HCT116 (cell line): ENCODE measurements at regions not wholly inside any gene's neighbourhood (a gene's known extent, or its start where the extent isn't known, plus 50 kb on each side); places are given as distances from the start of the nearest gene placed in this dataset.

ENCODE experiments used
- ATAC-seq: fragments of 200-7000 bp; cut with Tn5 transposase; 2 replicates; pipeline ENCODE4 v1.9.1; 2020; ENCODE audit warnings: mild to moderate bottlenecking, moderate library complexity
- BruUV-seq: library from RNA; stranded (reverse); fragments of 400-500 nt; replicated peaks from 2 replicates; lab custom pipeline; 2021; lab: Mats Ljungman, UMichigan
- CTCF ChIA-PET: fragments of 300-600 bp; sonication (Branson Sonifier 250); formaldehyde crosslinking; loops from one replicate; lab custom pipeline; 2021; ENCODE audit warnings: antibody characterized with exemption; lab: Charles Lee
- POLR2A ChIA-PET: fragments of 300-600, 350-600 bp; sonication (Branson Sonifier 250); formaldehyde crosslinking; loops from one replicate; lab custom pipeline; 2021; ENCODE audit warnings: antibody characterized with exemption; lab: Charles Lee
- RAD21 ChIA-PET, 2 experiments: fragments of 300-600 bp; sonication (Branson Sonifier 250); formaldehyde crosslinking; loops; one replicate each; lab custom pipeline; 2023; ENCODE audit warnings: low total read pairs in 2 of 2; ENCODE audit not compliant: uncharacterized antibody in 2 of 2, unreplicated experiment in 2 of 2, low non-redundant PET in 1 of 2; lab: Charles Lee
- DNase-seq: peaks from one replicate; pipeline ENCODE4 v3.0.0-alpha.2; 2010; ENCODE audit warnings: low read depth, low spot score
- H2AFZ ChIP-seq: fragments of 200-600 bp; shearing (Covaris generic), sonication (generic); 2 replicates; pipeline ENCODE4 v1.6.1; 2017; ENCODE audit warnings: low read depth, mixed run types, mixed read lengths, antibody characterized with exemption, low read length; ENCODE audit not compliant: poor library complexity, severe bottlenecking
- H3K27ac ChIP-seq: 2 replicates; pipeline ENCODE4 v1.5.1; 2012; ENCODE audit warnings: low read depth, low read length
- H3K27me3 ChIP-seq: fragments of 200-600 bp; sonication (generic); 2 replicates; pipeline ENCODE4 v1.6.1; 2016; ENCODE audit warnings: mixed run types, low read length, mixed read lengths; ENCODE audit not compliant: insufficient read depth
- H3K36me3 ChIP-seq, 2 experiments: fragments of 200-500 bp in 1 of 2; fragments of 200-600 bp in 1 of 2; sonication (Bioruptor generic) in 1 of 2; sonication (generic) in 1 of 2; 2 replicates each; pipeline versions ENCODE4 v1.5.1 to v1.6.1; 2014 to 2016; ENCODE audit warnings: low read length in 2 of 2, inconsistent platforms in 1 of 2, mixed read lengths in 1 of 2, mixed run types in 1 of 2; ENCODE audit not compliant: insufficient read depth in 2 of 2, control insufficient read depth in 1 of 2
- H3K4me1 ChIP-seq, 2 experiments: fragments of 200-600 bp in 1 of 2; sonication (generic) in 1 of 2; 2 replicates each; pipeline versions ENCODE4 v1.5.1 to v1.6.1; 2012 to 2017; ENCODE audit warnings: low read length in 2 of 2, inconsistent platforms in 1 of 2, mild to moderate bottlenecking in 1 of 2, mixed read lengths in 1 of 2, mixed run types in 1 of 2, moderate library complexity in 1 of 2; ENCODE audit not compliant: insufficient read depth in 2 of 2, control insufficient read depth in 1 of 2
- H3K4me2 ChIP-seq: fragments of 200-600 bp; sonication (generic); 2 replicates; pipeline ENCODE4 v1.6.1; 2017; ENCODE audit warnings: mixed run types, low read length, mixed read lengths
- H3K4me3 ChIP-seq, 2 experiments: fragments of 200-600 bp in 1 of 2; sonication (generic) in 1 of 2; replicated peaks in 1 of 2; 2 replicates each; pipeline ENCODE4 v1.5.1; 2011 to 2016; ENCODE audit warnings: low read length in 2 of 2, control low read depth in 1 of 2, low read depth in 1 of 2, mild to moderate bottlenecking in 1 of 2, mixed read lengths in 1 of 2, mixed run types in 1 of 2
- H3K79me2 ChIP-seq: fragments of 200-600 bp; sonication (generic); 2 replicates; pipeline ENCODE4 v1.6.1; 2017; ENCODE audit warnings: mild to moderate bottlenecking, mixed run types, low read length, moderate library complexity, mixed read lengths; ENCODE audit not compliant: insufficient read depth
- H3K9ac ChIP-seq: fragments of 200-600 bp; sonication (generic); 2 replicates; pipeline ENCODE4 v1.6.1; 2016; ENCODE audit warnings: low read length, mixed read lengths
- H3K9me2 ChIP-seq: fragments of 200-600 bp; sonication (generic), shearing (Covaris generic); 2 replicates; pipeline ENCODE4 v1.6.1; 2017; ENCODE audit warnings: mixed run types, mild to moderate bottlenecking, moderate library complexity; ENCODE audit not compliant: insufficient read depth
- H3K9me3 ChIP-seq, 2 experiments: fragments of 200-500 bp in 1 of 2; fragments of 200-600 bp in 1 of 2; sonication (Bioruptor generic) in 1 of 2; sonication (generic) in 1 of 2; 2 replicates each; pipeline ENCODE4 v1.6.1; 2014 to 2017; ENCODE audit warnings: low read length in 2 of 2, mixed read lengths in 2 of 2, inconsistent platforms in 1 of 2, low read depth in 1 of 2, mild to moderate bottlenecking in 1 of 2, mixed run types in 1 of 2, moderate library complexity in 1 of 2; ENCODE audit not compliant: control insufficient read depth in 1 of 2, insufficient read depth in 1 of 2
- H4K20me1 ChIP-seq: fragments of 200-600 bp; sonication (generic), shearing (Covaris generic); 2 replicates; pipeline ENCODE4 v1.6.1; 2017; ENCODE audit warnings: mixed run types, mild to moderate bottlenecking, moderate library complexity; ENCODE audit not compliant: insufficient read depth
- CBX3 ChIP-seq: IDR thresholded peaks from 2 replicates; pipeline ENCODE4 v1.6.1; 2012; ENCODE audit warnings: low read depth
- CEBPB ChIP-seq: IDR thresholded peaks from 2 replicates; pipeline ENCODE4 v1.6.1; 2012; ENCODE audit warnings: low read depth
- EGR1 ChIP-seq: IDR thresholded peaks from 2 replicates; pipeline ENCODE4 v1.6.1; 2012; ENCODE audit warnings: low read depth
- ELF1 ChIP-seq: IDR thresholded peaks from 2 replicates; pipeline ENCODE4 v1.6.1; 2012; ENCODE audit warnings: low read depth, borderline replicate concordance
- EZH2 ChIP-seq: fragments of 200-600 bp; sonication (generic); IDR thresholded peaks from 2 replicates; pipeline ENCODE4 v1.6.1; 2017; ENCODE audit warnings: antibody characterized with exemption, mixed run types
- EZH2phosphoT487 ChIP-seq: fragments of 200-600 bp; IDR thresholded peaks from 2 replicates; pipeline ENCODE4 v1.6.1; 2018; ENCODE audit warnings: antibody characterized with exemption, borderline replicate concordance
- JUND ChIP-seq: IDR thresholded peaks from 2 replicates; pipeline ENCODE4 v1.6.1; 2012
- POLR2A ChIP-seq: IDR thresholded peaks from 2 replicates; pipeline ENCODE4 v1.7.0; 2011; ENCODE audit warnings: borderline replicate concordance; ENCODE audit not compliant: insufficient read depth, insufficient read length; ENCODE audit errors: extremely low read depth
- RAD21 ChIP-seq: IDR thresholded peaks from 2 replicates; pipeline ENCODE4 v1.6.1; 2012; ENCODE audit warnings: low read depth, mild to moderate bottlenecking
- SIN3A ChIP-seq: IDR thresholded peaks from 2 replicates; pipeline ENCODE4 v1.6.1; 2012; ENCODE audit warnings: low read depth
- SRF ChIP-seq: IDR thresholded peaks from 2 replicates; pipeline ENCODE4 v1.6.1; 2012; ENCODE audit warnings: low read depth
- TCF7L2 ChIP-seq: IDR thresholded peaks from 2 replicates; pipeline ENCODE4 v1.7.0; 2011; ENCODE audit warnings: borderline replicate concordance, inconsistent platforms; ENCODE audit not compliant: insufficient read depth, insufficient read length; ENCODE audit errors: extremely low read depth
- YY1 ChIP-seq: IDR thresholded peaks from 2 replicates; pipeline ENCODE4 v1.6.1; 2011; ENCODE audit warnings: low read length, low read depth, moderate library complexity, mild to moderate bottlenecking; ENCODE audit not compliant: insufficient replicate concordance; ENCODE audit errors: extremely low read depth
- ZFX ChIP-seq: fragments of 450-650 bp; IDR thresholded peaks from 2 replicates; pipeline ENCODE4 v1.6.1; 2017
- ZNF274 ChIP-seq: fragments of 200-500 bp; sonication (Bioruptor generic); IDR thresholded peaks from 2 replicates; pipeline ENCODE4 v1.6.1; 2014; ENCODE audit warnings: mild to moderate bottlenecking, low read depth, low read length, inconsistent platforms
- intact Hi-C: fragments of 100-400 bp; cut with micrococcal nuclease; formaldehyde crosslinking; loops from 2 replicates; pipeline ENCODE4 v1.10.0; 2022
- TF ChIP-seq, protein P1 (sequence below): IDR thresholded peaks from 2 replicates; pipeline ENCODE4 v1.6.1; 2011; ENCODE audit warnings: mild to moderate bottlenecking, low read length, moderate library complexity; ENCODE audit not compliant: insufficient replicate concordance; ENCODE audit errors: extremely low read depth
- TF ChIP-seq, protein P2 (sequence below), 3 experiments: fragments of 200-600 bp in 1 of 3; sonication (generic) in 1 of 3; IDR thresholded peaks in 2 of 3; conservative IDR thresholded peaks in 1 of 3; 2 replicates each; pipeline ENCODE4 v1.5.1; 2012 to 2017; ENCODE audit warnings: low read depth in 2 of 3, low read length in 2 of 3, antibody characterized with exemption in 1 of 3, borderline replicate concordance in 1 of 3, control low read depth in 1 of 3, mild to moderate bottlenecking in 1 of 3, mixed read lengths in 1 of 3, mixed run types in 1 of 3, moderate library complexity in 1 of 3; ENCODE audit not compliant: insufficient read depth in 1 of 3
- TF ChIP-seq, protein P3 (sequence below): IDR thresholded peaks from 2 replicates; pipeline ENCODE4 v1.6.1; 2012
- TF ChIP-seq, protein P4 (sequence below): IDR thresholded peaks from 2 replicates; pipeline ENCODE4 v1.6.1; 2012
- TF ChIP-seq, protein P5 (sequence below): IDR thresholded peaks from 2 replicates; pipeline ENCODE4 v1.6.1; 2012; ENCODE audit warnings: low read depth

DNA sequence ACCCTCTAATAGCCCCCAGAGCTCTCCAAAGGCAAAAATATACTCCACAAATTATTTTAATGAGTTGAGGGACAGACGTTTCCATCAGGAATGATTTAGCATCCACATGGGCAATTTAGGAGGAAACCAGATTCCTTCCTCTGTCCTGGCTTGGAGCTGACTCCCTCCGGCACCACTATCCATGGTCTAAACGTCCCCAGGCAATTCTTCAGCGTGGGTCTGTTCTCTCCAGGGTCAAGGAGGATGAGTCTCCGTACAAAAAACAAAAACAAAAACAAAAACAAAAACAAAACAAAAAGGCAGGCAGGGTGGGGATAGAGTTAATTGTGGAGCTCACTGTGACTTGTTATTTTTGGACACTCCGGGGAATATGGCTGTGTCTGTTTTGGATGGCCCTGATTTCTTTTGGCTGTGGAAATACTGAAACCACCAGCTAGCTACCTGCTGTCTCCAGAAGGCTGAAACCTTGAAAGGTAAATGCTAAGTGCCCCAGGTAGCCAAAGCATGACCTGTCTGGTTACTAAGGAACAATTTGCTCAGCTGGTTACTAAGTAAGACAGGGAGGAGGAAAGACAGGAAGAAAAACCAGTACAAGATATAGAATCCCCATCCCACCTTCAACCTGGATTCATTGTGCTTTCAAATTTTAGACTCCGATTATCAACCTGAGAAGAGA is 419.1 kb upstream of the LCORL start:
- Histone ChIP-seq H4K20me1 (no peaks in the 10 kb centered on the region), H3K27ac (no peak overlapping the region), H3K9me2 (no peaks in the 10 kb centered on the region), H3K36me3 (no peaks in the 10 kb centered on the region), H3K27me3 (no peaks in the 10 kb centered on the region), H3K79me2 (no peaks in the 10 kb centered on the region), H3K4me1 (no peaks in the 10 kb centered on the region), H3K9ac (no peak overlapping the region), H3K4me3 (no peak overlapping the region), H2AFZ (no peak overlapping the region), H3K9me3 (0 out of 4 replicates have a peak, but pooled peaks cover 0 to 3% of the 10 kb centered on the region in 2 experiments)
- ATAC-seq, result no peak
- ChIA-PET POLR2A (no interaction called here), CTCF (no interaction called here)
- DNase-seq, result no peak
- BruUV-seq, result no TSS peak
- no peak for TF ChIP-seq CEBPB
- no peak for TF ChIP-seq YY1
- no peak for TF ChIP-seq TCF7L2
- TF ChIP-seq POLR2A, result no peak
- no peak for TF ChIP-seq CBX3
- TF ChIP-seq, protein P1, sequence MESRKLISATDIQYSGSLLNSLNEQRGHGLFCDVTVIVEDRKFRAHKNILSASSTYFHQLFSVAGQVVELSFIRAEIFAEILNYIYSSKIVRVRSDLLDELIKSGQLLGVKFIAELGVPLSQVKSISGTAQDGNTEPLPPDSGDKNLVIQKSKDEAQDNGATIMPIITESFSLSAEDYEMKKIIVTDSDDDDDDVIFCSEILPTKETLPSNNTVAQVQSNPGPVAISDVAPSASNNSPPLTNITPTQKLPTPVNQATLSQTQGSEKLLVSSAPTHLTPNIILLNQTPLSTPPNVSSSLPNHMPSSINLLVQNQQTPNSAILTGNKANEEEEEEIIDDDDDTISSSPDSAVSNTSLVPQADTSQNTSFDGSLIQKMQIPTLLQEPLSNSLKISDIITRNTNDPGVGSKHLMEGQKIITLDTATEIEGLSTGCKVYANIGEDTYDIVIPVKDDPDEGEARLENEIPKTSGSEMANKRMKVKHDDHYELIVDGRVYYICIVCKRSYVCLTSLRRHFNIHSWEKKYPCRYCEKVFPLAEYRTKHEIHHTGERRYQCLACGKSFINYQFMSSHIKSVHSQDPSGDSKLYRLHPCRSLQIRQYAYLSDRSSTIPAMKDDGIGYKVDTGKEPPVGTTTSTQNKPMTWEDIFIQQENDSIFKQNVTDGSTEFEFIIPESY, result no peak
- TF ChIP-seq, protein P2, sequence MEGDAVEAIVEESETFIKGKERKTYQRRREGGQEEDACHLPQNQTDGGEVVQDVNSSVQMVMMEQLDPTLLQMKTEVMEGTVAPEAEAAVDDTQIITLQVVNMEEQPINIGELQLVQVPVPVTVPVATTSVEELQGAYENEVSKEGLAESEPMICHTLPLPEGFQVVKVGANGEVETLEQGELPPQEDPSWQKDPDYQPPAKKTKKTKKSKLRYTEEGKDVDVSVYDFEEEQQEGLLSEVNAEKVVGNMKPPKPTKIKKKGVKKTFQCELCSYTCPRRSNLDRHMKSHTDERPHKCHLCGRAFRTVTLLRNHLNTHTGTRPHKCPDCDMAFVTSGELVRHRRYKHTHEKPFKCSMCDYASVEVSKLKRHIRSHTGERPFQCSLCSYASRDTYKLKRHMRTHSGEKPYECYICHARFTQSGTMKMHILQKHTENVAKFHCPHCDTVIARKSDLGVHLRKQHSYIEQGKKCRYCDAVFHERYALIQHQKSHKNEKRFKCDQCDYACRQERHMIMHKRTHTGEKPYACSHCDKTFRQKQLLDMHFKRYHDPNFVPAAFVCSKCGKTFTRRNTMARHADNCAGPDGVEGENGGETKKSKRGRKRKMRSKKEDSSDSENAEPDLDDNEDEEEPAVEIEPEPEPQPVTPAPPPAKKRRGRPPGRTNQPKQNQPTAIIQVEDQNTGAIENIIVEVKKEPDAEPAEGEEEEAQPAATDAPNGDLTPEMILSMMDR (IDR thresholded peaks at IDR 0.05 in 2 of 3, conservative IDR thresholded peaks at IDR 0.05 in 1 of 3; ENCODE audit: borderline replicate concordance in 1 of 3, insufficient read depth in 1 of 3, low read depth in 2 of 3, low read length in 2 of 3), result no peak
- TF ChIP-seq ELF1, result no peak
- no peak for TF ChIP-seq EGR1
- TF ChIP-seq, protein P3, sequence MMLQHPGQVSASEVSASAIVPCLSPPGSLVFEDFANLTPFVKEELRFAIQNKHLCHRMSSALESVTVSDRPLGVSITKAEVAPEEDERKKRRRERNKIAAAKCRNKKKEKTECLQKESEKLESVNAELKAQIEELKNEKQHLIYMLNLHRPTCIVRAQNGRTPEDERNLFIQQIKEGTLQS, result no peak
- no peak for TF ChIP-seq SIN3A
- no peak for TF ChIP-seq EZH2phosphoT487
- TF ChIP-seq JUND, result no peak
- no peak for TF ChIP-seq EZH2
- TF ChIP-seq, protein P4, sequence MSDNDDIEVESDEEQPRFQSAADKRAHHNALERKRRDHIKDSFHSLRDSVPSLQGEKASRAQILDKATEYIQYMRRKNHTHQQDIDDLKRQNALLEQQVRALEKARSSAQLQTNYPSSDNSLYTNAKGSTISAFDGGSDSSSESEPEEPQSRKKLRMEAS, result no peak
- no peak for TF ChIP-seq ZFX
- TF ChIP-seq RAD21, result no peak
- TF ChIP-seq, protein P5, sequence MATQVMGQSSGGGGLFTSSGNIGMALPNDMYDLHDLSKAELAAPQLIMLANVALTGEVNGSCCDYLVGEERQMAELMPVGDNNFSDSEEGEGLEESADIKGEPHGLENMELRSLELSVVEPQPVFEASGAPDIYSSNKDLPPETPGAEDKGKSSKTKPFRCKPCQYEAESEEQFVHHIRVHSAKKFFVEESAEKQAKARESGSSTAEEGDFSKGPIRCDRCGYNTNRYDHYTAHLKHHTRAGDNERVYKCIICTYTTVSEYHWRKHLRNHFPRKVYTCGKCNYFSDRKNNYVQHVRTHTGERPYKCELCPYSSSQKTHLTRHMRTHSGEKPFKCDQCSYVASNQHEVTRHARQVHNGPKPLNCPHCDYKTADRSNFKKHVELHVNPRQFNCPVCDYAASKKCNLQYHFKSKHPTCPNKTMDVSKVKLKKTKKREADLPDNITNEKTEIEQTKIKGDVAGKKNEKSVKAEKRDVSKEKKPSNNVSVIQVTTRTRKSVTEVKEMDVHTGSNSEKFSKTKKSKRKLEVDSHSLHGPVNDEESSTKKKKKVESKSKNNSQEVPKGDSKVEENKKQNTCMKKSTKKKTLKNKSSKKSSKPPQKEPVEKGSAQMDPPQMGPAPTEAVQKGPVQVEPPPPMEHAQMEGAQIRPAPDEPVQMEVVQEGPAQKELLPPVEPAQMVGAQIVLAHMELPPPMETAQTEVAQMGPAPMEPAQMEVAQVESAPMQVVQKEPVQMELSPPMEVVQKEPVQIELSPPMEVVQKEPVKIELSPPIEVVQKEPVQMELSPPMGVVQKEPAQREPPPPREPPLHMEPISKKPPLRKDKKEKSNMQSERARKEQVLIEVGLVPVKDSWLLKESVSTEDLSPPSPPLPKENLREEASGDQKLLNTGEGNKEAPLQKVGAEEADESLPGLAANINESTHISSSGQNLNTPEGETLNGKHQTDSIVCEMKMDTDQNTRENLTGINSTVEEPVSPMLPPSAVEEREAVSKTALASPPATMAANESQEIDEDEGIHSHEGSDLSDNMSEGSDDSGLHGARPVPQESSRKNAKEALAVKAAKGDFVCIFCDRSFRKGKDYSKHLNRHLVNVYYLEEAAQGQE, result no peak
- no peak for TF ChIP-seq SRF
- no peak for TF ChIP-seq ZNF274
- TF ChIP-seq, all 23 proteins: peak for 0
- intact Hi-C loops, result no loop called here
- RAD21 ChIA-PET, result no interaction called here
- no peak overlapping the region for H3K4me2 ChIP-seq
